ENCODE measurements at regions not wholly inside any gene's neighbourhood (a gene's known extent, or its start where the extent isn't known, plus 50 kb on each side); places are given as distances from the start of the nearest gene placed in this dataset.

DNA sequence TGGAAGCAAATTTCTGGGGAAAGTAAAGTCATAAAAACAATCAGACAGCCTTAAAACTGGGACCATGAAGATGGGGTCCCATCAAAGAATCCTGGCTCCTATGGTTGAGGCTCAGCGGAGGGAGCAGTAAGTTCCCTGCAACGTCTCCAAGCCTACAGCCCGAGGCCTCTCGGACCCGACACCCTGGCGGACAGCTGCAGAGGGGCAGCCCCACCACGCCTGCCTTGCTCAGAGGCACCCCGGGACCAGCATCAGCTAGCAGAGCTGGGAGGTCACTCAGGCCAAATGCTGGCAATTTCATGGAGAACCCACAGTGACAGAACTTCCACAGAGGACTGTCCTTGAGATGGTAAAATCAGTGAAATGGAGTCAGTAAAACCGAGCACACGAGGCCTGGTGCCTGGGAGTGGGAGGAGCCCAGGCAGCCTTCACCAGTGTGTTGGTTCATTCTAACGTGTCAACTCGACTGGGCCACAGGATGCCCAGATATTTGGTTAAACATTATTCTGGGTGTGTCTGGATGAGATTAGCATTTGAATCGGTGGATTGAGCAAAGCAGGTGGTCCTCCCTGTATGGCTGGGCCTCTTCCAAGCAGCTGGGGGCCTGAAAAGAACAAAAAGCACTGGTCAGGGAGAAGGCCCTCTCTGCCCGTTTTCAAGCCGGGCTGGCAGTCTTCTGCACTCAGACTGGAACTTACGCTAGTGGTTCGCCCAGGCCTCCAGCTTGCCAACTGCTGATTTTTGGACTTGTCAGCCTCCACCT is 96.2 kb upstream of the INSIG1 start:
- no peak for DNase-seq (ENCODE audit: low spot score)

DNA sequence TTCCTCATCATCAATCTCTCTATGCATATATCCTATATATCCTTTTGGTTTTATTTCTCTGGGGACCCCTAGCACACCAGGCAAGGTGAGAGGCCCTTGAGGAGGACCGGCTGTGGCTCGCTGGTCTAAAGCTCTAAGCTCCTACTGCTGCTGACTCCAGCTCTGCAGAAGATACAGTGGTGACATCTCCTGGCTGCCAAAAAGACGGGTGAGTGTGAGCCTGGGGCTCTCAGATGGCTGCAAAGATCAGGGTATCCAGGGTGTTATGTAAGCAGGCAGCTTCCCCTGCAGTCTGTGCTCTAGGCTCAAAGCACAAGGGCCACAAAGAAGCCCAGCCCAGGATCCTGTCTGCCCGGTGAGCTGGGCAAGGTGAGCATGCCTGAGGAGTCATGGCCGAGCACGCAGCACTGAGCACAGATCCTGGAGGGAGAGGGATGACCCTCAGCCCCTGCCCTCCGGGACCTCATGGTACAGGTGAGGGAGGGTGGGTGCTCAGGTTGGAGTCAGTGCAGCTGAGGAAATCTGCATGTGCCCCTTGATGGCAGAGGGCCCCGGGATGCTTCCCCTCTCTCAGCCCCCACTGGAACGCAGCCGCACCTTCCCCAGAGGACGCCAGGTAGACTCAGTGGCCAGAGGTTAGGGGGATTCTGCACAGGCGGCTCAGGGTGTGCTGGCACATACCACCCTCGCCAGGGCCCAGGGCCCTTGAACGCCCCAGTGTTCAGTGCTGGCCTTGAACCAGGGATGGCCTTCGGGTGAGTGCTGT is 95.4 kb upstream of the INSIG1 start:
- DNase-seq (ENCODE audit: low spot score): no peak

DNA sequence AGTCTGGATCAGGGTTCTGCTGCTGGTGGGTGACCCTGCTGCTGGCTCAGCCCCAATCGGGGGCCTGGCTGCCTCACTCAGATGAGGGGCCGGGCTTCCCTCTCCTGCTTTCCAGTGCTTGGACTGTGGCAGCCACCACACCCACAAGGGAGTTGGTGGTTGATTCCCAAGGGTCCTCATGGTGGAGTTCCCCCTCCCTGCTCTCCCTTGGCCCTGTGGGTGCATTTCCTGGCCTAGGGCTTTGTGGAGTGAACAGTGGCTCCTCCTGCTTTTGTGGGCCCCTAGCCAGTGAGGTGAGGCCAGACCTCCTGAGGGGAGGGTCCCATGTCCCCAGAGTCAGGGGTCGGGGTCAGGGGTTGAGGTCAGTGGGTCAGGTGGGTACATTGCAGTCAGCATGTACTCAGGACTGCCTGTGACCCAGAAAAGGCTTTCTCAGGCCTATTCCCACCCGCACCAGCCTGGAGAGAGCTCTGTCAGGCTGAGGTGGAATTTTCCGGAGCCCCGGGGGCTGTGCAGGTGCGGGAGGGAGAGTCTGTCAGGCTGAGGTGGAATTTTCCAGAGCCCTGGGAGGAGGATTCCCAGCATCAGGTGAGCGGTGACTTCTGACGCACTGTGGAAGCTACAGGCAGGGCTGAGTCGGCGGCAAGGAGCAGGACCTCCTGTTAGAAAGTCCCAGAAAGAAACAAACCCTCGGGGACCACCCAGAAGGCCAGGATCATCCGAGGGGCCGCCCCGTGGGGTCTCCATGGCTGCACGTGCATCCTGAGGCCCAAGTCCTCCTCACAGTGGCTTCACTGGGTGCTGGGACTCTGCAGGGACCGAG is 94.4 kb upstream of the INSIG1 start:
- DNase-seq (ENCODE audit: low spot score): no peak

DNA sequence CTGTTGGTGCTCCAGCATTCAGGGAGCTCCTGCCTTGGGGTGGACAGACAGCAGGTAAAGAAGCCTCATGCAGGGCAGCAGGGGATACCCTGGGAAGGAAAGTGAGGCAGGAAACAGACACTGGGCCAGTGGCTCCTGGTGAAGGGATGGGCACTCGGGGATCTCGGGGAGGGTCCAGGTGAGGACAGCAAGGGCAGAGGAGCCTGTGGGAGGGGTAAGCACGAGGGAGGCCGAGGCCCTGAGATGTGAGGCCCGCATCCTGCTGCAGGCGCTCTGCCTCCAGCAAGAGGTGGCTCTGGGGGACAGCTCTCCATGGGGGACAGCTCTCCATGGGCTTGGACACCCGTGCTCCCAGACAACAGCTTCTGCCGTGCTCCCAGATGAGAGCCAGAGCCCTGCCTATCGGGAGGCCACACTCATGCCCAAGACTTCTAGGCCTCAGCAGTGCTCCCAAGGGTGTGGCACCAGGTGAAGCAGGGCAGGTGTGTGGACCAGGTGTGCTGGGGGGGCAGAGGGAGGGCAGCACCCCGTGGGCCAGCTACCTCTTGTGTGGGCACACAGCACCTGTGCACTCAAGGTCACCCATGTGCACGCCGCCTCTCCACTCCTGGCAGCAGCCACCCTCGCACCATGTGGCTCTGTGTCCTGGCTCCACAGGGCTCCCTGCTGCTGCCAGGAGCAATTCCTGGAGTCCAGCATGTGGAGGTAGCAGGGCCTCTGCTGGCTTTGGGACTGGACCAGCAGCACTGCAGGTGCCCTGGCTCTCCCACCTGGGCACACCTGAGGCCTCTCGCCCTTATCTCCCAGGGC is 93.6 kb upstream of the INSIG1 start:
- no peak for DNase-seq (ENCODE audit: low spot score)

DNA sequence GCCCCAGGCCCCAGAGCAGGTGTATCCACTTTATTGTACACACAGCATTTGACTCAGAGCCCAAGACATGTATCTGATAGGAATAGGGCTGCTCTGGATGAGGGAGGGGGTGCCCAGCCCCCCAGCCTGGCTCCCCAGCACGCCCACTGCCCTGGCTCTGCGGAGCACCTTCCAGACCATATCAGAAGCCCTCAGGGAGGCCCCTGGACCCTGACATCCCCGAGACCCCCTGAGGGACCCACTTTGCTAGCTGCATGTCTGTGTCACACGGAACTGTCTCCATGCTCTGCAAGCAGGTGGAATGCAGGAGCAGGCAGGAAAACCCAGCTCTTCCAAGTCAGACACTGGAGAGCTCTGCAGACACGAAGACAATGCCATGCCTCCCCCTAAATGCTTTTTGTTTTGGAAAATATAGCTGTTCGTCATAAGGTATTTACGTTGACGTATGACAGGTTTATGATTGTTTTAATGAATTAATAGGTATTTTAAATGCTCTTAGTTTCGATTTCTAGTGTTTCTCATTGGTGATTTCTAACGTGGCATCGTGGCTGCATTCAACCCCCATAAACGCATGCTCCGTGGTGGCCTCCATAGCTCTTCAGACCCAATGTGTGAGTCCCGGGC is 92.8 kb upstream of the INSIG1 start:
- DNase-seq (ENCODE audit: low spot score): no peak

DNA sequence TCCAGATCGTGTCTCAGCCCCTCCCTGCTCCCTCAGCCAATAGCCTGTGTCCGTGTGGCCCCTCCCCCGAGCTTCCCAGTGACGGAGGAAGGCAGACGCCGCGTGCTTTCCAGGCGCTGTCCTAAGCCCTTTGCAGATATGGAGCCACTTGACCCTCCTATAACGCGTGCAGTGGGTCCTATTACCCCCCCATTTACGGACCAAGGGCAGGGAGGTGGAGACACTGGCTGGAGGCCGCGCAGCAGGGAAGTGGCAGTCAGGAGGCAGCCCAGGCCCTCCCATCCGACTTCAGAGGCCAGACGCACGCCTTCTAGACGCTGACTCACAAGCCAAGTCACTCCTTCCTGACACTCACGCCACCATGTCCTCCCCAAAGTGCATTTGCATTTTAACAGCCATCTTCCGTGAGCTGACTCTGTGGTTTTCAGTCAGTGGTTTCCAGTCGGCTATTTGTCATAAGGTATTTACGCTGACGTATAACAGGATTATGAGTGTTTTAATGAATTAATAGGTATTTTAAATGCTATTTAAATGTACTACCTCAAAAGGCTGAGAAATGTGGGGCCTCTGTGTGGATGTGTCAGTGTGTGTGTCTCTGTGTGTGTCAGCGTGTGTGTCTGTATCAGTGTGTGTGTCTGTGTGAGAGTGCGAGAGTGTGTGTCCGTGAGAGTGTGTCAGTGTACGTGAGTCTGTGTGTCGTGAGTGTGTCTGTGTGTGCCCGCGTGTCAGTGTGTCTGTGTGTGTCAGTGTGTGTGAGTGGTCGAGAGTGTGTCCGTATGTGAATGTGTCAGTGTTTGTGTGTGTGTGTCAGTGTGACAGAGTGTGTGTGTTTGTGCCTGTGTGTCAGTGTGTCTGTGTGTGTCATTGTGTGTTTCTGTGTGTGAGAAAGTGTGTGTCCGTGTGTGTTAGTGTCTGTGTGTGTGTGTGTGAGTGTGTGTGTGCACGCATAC is 92.0 kb upstream of the INSIG1 start:
- peak; percentile 82 for DNase-seq (ENCODE audit: low spot score)

DNA sequence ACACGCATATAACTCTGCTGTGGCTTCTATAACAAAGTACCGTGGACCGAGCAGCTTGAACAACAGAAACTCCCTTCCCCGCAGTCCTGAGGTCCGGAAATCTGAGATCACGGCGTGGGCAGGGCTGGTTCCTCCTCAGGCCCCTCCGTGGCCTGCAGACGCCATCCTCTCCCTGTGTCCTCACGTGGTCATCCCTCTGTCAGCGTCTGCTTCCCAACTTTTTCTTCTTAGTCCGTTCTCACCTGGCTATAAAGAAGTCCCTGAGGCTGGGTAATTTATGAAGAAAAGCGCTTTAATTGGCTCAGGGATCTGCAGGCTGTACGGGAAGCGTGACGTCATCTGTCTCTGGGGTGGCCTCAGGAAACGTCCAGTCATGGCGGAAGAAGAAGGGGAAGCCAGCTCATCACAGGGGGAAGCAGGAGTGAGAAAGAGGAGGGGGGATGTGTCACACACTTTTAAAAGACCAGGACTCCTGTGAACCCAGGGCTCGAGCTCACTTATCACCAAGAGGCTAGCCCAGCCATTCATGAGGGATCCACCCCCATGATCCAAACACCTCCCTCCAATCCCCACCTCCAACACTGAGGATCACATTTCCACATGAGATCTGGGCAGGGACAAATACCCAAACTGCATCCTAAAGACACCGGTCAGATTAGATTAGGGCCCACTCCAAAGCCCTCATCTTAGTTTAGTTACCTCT is 91.2 kb upstream of the INSIG1 start:
- peak; percentile 45 for DNase-seq (ENCODE audit: low spot score)

DNA sequence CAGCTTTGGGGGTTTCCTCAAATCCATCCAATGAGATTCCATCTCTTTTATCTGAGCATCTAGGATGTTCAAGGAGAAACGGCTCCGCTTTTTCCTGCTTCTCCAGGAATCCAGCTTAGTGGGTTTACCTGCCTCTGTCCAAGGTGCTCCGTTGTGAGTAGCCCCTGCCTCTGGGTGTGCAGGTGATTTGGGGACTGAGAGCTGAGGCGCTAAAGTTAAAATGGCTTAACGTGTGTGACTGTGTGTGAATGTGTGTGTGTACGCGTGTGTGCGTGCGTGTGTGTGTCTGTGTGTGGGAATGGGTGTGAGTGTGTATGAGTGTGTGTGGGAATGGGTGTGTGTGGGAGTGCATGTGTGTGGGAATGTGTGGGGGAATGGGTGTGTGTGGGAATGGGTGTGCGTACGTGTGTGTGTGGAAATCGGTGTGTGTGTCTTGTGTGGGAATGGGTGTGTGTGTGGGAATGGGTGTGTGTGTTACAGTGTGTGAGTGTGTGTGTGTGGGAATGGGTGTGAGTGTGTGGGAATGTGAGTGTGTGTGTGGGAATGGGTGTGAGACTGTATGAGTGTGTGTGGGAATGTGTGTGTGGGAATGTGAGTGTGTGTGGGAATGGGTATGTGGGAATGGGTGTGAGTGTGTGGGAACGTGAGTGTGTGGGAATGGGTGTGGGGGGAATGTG is 90.2 kb upstream of the INSIG1 start:
- no peak for DNase-seq (ENCODE audit: low spot score)

DNA sequence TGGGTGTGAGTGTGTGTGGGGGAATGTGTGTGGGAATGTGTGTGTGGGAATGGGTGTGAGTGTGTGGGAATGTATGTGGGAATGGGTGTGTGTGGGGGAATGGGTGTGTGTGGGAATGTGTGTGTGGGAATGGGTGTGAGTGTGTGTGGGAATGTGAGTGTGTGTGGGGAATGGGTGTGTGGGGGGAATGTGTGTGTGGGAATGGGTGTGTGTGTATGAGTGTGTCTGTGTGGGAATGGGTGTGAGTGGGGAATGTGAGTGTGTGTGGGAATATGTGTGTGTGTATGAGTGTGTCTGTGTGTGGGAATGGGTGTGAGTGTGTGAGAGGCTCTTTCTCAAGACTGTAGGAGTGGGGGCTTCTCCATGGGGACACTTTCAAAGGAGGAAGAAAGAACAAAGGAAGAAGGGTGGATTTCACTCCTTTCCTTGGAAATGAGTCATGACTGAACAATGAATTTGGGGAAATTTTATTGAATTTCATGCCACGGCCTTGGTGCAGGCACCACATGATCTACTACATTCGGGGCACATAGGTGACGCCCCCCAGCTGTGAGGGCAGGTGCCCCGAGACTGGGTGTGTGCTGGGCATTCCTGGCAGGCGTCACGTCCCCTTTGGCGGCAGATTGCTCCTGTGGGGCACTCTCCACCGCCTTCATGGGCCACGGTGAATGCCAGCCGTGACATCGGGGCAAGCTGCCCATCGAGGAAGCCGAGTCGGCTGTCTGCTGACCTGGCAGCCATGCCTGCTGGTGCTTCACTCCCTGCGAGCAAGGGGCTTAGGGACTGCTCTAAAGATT is 88.8 kb upstream of the INSIG1 start:
- DNase-seq (ENCODE audit: low spot score): no peak

DNA sequence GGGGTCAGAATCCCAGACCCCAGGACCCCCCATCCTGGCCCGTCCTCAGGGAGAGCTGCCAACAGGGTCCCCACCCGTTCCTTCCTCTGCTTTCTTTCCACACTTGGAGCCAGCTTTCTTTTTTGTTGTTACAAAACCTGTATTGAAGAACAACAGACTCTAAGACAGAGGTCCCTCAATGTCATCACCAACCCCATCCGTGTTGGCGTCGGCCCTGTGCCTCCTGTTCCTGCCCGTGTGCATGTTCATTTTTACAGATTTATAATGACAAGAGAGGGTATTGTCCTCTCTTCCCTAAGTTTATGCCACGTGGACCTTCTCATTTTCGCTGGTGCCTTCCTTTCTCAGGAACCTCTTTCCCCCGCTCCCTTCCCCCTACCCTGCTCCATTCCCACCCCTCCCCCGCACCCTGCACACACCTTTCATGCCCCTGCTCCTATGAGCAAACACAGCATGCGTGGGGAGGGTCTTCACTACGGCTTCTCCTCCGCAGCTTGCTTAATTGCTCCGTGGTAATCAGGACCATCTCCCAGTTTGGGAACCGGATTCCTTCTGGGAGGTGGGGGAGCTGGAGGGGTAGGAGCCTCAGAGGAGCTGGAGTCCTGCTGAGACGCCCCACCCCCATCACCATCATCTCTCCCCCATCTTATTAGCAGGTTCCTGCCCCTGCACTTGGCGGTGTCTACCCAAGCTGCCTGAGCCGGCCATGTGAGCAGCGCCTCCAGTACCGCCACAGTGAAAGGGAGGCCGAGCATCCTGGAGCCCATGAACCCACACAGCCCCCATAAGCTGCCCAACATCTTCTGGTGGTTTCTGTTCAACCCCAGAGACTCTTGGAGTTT is 88.0 kb upstream of the INSIG1 start:
- DNase-seq (ENCODE audit: low spot score): no peak

DNA sequence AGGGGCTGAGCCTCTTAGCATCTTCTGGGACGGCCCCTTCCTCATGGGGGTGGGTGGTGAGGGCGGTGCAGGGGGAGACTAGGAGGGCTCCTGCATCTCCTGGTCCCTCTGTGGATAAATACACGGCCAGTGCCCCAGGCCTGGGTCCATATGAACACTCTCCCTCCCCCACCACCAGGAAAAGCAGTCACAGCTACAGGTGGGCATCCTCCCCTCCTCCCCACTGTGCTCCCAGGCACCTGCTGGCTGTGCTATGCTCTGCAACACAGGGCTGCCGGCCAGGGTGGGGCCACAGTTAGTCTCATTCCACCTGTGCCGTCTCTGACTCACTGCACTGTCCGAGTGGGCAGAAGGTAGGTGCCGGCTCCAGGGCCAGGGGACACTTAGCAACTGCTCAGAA is 87.3 kb upstream of the INSIG1 start:
- no peak for DNase-seq (ENCODE audit: low spot score)

DNA sequence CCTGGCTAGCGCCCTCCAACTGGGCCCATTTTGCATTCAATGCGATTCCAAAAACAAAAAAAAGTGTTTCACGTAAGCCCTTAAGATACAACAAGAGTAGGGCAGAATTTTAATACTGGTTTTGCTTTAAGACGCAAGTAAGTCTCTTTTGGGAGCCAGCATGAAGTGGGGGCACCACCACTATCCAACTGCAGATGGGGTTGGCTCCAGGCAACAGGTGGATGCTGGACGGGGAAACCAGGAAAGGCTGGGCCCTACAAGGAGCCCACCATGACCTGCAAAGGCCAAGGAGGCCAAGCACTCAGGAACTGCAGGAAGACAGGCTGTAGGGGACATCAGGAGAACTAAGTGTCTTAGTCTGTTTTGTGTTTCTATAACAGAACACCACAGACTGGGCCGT is 86.5 kb upstream of the INSIG1 start:
- no peak for DNase-seq (ENCODE audit: low spot score)

DNA sequence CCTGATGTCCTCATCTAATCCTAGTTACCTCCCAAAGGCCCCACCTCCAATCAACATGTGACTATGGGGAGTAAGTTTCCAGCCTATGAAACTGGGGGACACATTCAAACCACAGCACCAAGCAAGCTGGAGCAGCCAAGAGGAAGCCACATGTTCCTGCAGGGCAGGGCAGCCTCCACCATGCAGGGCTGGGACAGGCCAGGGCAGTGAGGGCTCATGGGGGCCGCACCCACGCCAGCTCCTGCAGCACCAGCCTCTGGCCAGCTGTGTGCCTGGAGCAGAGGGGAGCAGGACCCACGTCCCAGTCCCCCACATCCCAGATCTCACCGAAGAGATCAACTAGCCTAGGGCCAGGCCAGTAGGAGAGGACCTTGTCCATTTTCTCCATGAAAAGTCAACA is 85.9 kb upstream of the INSIG1 start:
- DNase-seq (ENCODE audit: low spot score): no peak

DNA sequence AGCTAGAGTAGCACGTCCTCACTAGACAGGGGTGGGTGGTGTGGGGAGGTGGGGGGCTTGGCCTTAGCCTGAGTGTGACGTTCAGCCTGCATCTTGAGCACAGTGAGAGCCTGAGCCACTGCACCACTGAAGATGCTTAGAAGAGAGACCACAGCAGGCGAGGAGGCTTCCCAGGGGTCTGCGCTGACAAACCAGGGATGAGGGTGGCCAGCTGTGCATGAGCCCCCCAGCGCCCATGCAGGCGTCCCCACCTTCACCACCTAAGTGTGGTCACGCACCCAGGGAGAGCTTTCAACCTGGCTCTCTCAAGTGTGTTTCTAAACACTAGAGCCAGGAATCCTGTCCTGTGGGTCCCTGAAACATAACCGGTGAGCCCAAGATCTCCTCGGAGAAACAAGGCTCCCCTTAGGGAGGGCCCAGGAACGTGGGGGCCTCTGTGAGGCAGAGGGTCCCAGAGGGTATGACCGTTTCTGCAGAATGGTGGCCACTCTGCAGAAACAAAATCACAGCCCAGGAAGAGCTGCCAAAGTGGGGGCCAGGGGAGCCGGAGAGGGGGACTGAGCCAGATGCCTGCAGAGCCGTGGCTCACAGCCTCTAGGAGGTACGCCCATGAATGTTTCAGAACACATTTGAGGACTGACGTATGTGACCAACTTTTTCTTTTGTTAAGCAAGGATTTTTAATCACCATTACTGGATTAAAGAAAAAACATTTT is 85.2 kb upstream of the INSIG1 start:
- DNase-seq (ENCODE audit: low spot score): no peak

DNA sequence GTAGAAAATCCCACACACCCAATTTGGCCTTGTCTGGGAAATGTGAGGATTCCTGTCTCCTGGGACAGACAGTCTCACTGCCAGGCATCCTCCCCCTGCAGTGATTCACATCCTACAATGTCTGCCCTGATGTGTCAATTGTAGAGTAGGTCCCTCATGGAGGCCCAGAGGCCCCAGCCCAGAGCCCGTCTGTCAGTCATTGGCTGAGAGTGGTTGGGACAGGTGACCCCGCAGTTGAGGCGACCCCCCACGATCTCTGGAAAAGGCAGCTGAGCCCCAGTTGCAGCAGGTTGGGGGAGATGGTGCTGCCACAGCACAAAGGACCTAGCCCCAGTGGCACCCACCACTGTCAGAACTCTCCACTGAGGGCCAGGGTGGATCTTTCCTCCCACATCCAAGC is 84.3 kb upstream of the INSIG1 start:
- DNase-seq (ENCODE audit: low spot score): no peak
